T-helper 2 cell (primary cell): ENCODE measurements at regions not wholly inside any gene's neighbourhood (a gene's known extent, or its start where the extent isn't known, plus 50 kb on each side); places are given as distances from the start of the nearest gene placed in this dataset.

Source experiments
- DNase-seq, 5 experiments: peaks; one replicate each; pipeline versions ENCODE4 v3.0.0 to v3.0.0-alpha.2; 2012 to 2022

DNA sequence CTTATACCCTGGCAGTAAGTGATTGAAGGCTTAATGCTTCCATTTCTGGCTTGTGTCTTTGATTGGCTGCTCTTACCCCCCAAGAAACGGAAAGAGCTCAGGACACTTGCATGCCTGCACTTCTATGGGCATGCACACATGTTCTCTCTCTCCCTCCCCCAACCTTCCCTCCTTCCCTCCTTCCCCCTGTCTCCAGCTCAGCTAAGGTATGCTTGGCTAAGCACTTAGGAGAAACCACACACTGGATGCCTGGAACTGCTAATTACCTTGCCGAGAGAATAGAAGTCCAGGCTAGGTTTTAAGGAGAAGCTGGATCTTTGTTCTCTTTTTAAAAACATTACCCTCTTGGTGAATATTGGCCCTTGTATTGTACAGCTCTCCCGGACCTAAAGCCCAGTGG lies 1072.8 kb upstream of the TMEM132C start:
- no peak for DNase-seq

- DNase-seq, result no peak
Observed at GRCh38 chr12:127205781-127206555, 1061.0 kb upstream of the TMEM132C start.

GRCh38 chr12:127209318-127209717 lies 1057.7 kb upstream of the TMEM132C start:
- no peak for DNase-seq

DNA sequence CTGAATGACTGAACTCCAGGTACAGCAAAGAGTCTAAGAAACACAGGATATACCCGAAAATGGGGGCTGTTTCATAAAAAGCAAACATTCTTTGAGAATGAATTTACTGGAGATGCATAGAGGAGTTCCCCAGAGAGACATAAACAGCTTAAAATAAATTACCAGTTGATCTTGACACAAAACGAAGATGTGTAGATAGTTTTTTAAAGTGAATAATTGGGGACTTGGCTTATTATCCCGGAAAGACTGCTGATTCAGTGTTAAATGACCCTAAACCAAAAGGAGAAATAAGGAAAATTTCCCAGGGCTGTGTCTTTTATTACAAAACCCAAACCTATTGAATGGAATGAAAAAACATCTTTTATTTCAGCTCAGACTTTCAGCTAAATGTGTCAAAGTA lies 1052.8 kb upstream of the TMEM132C start:
- DNase-seq, result no peak

GRCh38 chr12:127223011-127223410 lies 1044.0 kb upstream of the TMEM132C start:
- no peak for DNase-seq

GRCh38 chr12:127223731-127224130 lies 1043.2 kb upstream of the TMEM132C start:
- no peak for DNase-seq

- DNase-seq, result no peak
Observed at GRCh38 chr12:127230843-127231260, 1036.1 kb upstream of the TMEM132C start.

DNA sequence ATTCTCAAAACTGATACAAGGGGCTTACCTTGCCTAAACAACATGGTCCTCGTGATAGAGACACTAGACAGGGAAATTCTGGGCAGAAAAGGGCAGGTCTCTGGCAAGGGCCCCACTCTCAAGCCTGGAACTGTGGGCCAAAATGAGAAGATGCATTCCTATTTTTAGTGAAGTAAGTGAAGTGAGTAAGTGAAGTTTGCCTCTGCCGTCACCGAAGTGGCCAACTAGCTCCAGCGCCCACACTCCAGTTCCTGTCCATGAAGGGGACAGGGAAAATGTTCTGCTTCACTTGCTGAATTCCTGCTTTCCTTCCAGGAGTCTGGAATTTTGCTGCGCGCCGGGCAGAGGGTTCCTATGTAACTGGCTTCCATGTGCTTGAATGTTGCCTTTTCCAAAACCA lies 1035.6 kb upstream of the TMEM132C start:
- DNase-seq, result no peak

DNA sequence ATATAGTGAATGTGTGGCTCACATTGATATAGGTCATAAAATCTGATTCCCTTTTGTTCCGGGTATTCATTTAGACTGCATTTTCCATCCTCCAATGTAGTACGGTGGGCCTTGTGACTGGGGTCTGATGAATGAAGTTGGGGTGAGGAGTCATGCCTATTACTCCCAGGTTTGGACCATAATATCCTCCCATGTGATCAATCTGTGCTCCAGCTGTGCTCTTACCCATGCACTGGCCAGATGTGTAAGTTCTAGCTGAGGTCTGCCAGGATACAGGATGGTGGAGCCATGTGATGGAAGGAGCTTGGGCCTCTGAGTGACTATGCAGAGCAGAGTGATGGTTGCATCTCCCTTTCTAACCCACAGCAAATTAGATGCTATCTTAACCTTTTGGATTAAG lies 1034.0 kb upstream of the TMEM132C start:
- DNase-seq, result no peak

GRCh38 chr12:127235761-127236160 lies 1031.2 kb upstream of the TMEM132C start:
- DNase-seq, result no peak

- no peak for DNase-seq
Observed at GRCh38 chr12:127236491-127236890, 1030.5 kb upstream of the TMEM132C start.

DNA sequence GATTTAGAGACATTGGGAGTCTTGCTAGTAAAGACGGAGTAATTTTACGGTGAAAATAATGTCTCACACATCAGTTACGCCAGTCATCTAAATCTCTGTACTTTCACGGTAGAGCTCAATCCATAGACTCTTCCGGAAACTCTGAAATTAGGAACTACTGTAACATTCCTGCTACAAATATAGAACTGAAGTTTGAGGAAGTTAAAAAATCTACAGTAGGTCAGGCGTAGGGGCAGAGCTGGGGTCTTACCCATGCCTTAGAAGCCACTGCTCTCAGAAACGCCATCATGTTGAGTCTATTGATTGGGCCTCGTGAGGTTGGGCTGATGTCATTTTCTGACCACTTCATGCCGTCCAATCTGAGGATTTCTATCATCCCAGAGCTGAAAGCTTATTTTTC lies 1029.8 kb upstream of the TMEM132C start:
- DNase-seq, result no peak

DNA sequence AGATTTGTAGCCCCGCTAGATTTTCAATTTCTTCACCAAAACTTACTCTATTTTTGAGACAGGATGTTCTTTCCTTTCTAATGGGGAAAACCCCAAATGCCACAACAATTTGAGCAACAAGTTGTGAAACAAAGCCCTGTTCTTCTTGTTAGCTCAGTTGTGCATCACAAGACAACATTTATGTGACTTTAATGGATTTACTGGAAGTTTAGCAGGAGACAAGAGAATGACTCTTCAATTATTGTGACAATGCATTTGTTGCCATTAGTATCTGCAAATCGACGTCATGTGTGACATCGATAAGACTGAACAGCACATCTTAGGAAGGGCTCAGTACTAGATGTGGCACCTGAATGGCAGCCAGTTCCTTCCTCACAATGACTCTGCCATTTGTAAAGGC lies 1028.9 kb upstream of the TMEM132C start:
- no peak for DNase-seq

DNA sequence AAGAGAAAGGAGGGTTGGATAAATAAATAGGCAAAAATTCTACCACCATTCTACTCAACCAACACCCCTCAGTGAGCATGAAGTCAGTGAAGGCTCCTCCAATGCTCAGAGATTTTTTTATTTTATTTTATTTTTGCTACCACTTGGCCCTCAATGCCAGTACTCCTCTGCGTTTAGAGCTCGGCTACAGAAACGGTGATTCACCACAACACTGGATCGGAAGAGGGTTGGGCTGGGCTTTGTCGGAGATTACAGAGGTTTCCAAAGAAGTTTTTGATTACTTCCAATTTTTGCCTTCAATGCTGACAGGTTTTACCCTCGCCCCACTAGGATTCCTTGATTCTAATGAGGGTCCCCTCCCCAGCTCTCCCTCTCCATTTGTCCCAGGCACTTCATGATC lies 1027.2 kb upstream of the TMEM132C start:
- no peak for DNase-seq

DNA sequence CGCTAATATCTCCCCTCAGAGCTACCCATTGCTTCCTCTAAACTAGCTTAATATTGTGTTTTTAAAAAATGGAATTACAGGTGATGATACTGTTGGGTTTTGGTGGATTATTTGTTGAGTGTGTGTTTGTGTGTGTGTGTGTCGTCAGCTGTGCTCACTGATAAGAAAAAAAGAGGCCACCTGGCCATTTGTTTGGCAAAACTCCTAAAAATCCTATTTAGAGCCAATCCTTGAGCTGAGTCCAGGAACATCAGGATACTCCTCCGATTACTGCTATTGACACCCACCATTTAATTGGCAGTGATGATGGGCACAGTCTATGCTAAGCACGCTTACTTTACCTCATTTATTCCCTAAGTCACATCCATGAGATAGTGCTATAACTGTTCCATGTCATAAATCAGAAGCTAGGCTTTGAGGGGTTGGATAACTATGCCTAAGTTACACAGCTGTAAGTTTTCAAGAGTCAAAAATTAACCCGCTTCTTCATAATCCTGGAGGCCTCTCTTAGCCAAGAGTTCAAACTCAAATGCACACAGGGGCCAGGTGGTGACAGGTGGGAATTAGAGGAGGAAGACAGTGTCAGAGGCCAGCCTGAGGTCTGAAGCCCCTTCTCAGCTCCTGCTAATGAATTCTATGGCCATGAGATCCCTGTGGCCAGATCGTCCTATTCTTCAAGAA lies 1026.6 kb upstream of the TMEM132C start:
- no peak for DNase-seq

- no peak for DNase-seq
Observed at GRCh38 chr12:127241072-127241817, 1025.7 kb upstream of the TMEM132C start.

- DNase-seq, result no peak
Observed at GRCh38 chr12:127245009-127245408, 1022.0 kb upstream of the TMEM132C start.

DNA sequence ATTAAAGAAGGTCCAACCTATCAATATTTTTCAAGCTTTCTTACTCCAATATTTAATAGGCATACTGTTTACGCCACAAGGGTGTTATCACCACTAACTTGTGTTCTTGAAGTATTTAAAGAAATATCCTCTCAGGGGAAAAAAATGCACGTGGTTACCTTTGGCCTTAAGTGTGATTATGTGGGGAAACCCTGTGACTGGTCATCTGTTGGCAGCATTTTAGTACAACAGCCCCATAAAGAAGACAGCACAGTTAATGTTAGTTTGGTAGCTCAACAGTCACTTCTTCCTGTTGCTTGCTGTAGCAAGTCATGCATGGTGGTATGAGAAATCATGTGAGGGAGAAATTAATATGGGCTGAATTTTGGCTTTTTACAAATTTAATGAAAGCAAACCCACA lies 1021.5 kb upstream of the TMEM132C start:
- DNase-seq, result no peak

DNA sequence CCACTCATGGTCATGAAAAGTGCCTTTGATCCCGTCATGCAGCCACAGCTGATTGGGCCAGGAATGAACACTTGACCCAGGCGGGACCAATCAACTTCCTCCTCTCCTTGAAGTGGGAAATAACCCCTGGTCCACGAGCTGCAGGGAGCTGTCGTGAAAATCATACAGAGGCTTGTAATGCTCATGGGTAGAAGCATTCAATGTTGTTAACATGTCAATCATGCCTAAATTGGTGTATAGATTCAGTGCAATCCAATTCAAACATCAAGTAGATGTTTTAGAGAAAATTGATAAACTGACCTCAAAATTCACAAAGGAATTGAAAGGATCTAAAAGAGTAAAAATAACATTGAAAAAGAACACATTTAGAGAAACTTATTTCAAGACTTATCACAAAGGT lies 1019.0 kb upstream of the TMEM132C start:
- no peak for DNase-seq

DNA sequence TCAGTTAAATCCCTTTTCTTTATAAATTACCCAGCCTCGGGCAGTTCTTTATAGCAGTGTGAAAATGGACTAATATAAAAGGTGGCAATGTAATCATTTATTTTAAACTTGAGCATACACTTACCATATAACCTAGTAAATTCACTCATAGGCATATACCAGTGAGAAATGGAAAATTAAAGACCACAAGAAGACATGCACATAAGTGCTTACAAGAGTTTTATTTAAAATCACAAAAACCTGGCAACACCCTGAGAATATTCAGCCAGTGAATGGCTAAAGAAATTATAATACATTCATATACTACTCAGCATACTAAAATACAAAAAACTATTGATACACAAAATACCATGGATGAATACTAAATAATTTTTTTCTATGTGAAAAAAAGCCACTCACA lies 1017.5 kb upstream of the TMEM132C start:
- DNase-seq, result no peak

- DNase-seq, result no peak
Observed at GRCh38 chr12:127253797-127254327, 1013.1 kb upstream of the TMEM132C start.

GRCh38 chr12:127254420-127254955 lies 1012.5 kb upstream of the TMEM132C start:
- no peak for DNase-seq

- DNase-seq, result no peak
Observed at GRCh38 chr12:127257366-127257935, 1009.5 kb upstream of the TMEM132C start.
